CD4-positive, alpha-beta T cell treated with Interleukin-12 subunit alpha and Interleukin-12 subunit beta, for 1 hour (primary cell): ENCODE measurements at regions not wholly inside any gene's neighbourhood (a gene's known extent, or its start where the extent isn't known, plus 50 kb on each side); places are given as distances from the start of the nearest gene placed in this dataset.

Experiments used
- DNase-seq: peaks from one replicate; pipeline ENCODE4 v3.0.0-alpha.2; 2020

GRCh38 chrX:33465137-33465536 is 253.8 kb upstream of the DMD start:
- DNase-seq: no peak

GRCh38 chrX:33457102-33457501 is 245.8 kb upstream of the DMD start:
- no peak for DNase-seq

- DNase-seq: no peak
These were observed 235.9 kb upstream of the DMD start for GRCh38 chrX:33447285-33447684.

- peak; percentile 4 for DNase-seq
These were observed 223.1 kb upstream of the DMD start for GRCh38 chrX:33434256-33435092.

GRCh38 chrX:33416273-33416805 is 205.0 kb upstream of the DMD start:
- no peak for DNase-seq

GRCh38 chrX:33415459-33415858 is 204.1 kb upstream of the DMD start:
- DNase-seq: no peak

GRCh38 chrX:33385546-33385945 is 174.2 kb upstream of the DMD start:
- DNase-seq: no peak

GRCh38 chrX:33379839-33380238 is 168.5 kb upstream of the DMD start:
- no peak for DNase-seq

GRCh38 chrX:33357606-33358005 is 146.3 kb upstream of the DMD start:
- DNase-seq: no peak

- no peak for DNase-seq
These were observed 127.9 kb upstream of the DMD start for GRCh38 chrX:33339219-33339618.

- DNase-seq: no peak
These were observed 125.4 kb upstream of the DMD start for GRCh38 chrX:33336783-33337182.

GRCh38 chrX:33333271-33333670 is 121.9 kb upstream of the DMD start:
- no peak for DNase-seq

- DNase-seq: no peak
These were observed 119.4 kb upstream of the DMD start for GRCh38 chrX:33330798-33331197.

GRCh38 chrX:33324099-33324498 is 112.8 kb upstream of the DMD start:
- DNase-seq: no peak

- no peak for DNase-seq
These were observed 96.6 kb upstream of the DMD start for GRCh38 chrX:33307911-33308354.

- DNase-seq: no peak
These were observed 87.3 kb upstream of the DMD start for GRCh38 chrX:33298622-33299021.

GRCh38 chrX:33285550-33285949 is 74.2 kb upstream of the DMD start:
- DNase-seq: no peak

- no peak for DNase-seq
These were observed 65.7 kb upstream of the DMD start for GRCh38 chrX:33277046-33277445.

GRCh38 chrX:33273535-33273934 is 62.2 kb upstream of the DMD start:
- no peak for DNase-seq

- no peak for DNase-seq
These were observed 61.6 kb upstream of the DMD start for GRCh38 chrX:33272986-33273385.
